ENCODE measurements at regions not wholly inside any gene's neighbourhood (a gene's known extent, or its start where the extent isn't known, plus 50 kb on each side); places are given as distances from the start of the nearest gene placed in this dataset.

DNA sequence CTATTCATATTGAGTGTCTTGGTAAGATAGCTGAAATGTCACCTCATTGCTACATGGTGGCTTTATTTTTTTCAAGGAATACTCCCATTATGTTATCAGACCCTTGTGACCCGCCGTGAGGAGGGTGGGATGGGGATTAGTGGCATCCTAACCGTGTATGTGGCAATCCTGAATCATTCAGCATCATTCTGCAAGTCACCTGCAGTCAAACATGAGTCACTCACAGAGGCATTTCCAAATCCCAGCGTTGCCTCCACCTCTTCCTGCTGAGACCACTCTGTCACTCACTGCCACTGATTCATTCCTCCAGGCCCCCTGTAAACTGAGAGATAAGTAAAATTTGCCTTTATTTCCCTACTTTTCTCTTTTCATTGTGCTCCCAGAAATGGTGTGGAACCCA, 307.4 kb upstream of the KLHL29 start:
- no peak overlapping the region for H2AFZ ChIP-seq (replicated peaks; ENCODE audit: low read length, poor library complexity)
- intact Hi-C loops (cut with micrococcal nuclease) (no loop called here), in situ Hi-C loops (cut with MboI; ENCODE audit: low sequenced_read_pairs) (no loop called here), dilution Hi-C loops (cut with HindIII; ENCODE audit: low sequenced_read_pairs, unreplicated experiment) (no loop called here)
- ATAC-seq (ENCODE audit: low read depth): no peak
- no peak overlapping the region for H4K91ac ChIP-seq (ENCODE audit: insufficient read depth, low read depth, low read length)
- no peaks in the 10 kb centered on the region for H3K36me3 ChIP-seq (ENCODE audit: control insufficient read depth, insufficient read depth, low read length)
- H2BK15ac ChIP-seq (ENCODE audit: low read depth, low read length): no peak overlapping the region
- no peak overlapping the region for H2BK20ac ChIP-seq (ENCODE audit: low read depth, low read length)
- no peak overlapping the region for H4K5ac ChIP-seq (ENCODE audit: low read depth, low read length)
- 0 out of 2 replicates have a peak, but pooled peaks cover 8% of the 10 kb centered on the region for H3K9me3 ChIP-seq (ENCODE audit: control insufficient read depth, insufficient read depth, low read length)
- no peak overlapping the region for H3K23ac ChIP-seq (ENCODE audit: low read depth, low read length)
- no peak overlapping the region for H3K4ac ChIP-seq (ENCODE audit: low read depth, low read length)
- H4K20me1 ChIP-seq (ENCODE audit: insufficient read depth, low read length): no peaks in the 10 kb centered on the region
- H3K4me3 ChIP-seq (ENCODE audit: insufficient read depth, low read depth, low read length): no peak overlapping the region
- no peak for DNase-seq
- no peak overlapping the region for H3K14ac ChIP-seq (replicated peaks; ENCODE audit: low read depth, low read length)
- no peak overlapping the region for H3K9ac ChIP-seq (ENCODE audit: low read depth, low read length)
- TF ChIP-seq FOS (IDR thresholded peaks at IDR 0.05; ENCODE audit: low read depth, low read length) (no peak), SMC3 (IDR thresholded peaks at IDR 0.05; ENCODE audit: low read depth, low read length) (no peak), MAFK (IDR thresholded peaks at IDR 0.05; ENCODE audit: low read depth, low read length) (no peak), BHLHE40 (IDR thresholded peaks at IDR 0.05; ENCODE audit: low read depth, low read length) (no peak)
- TF ChIP-seq, protein P1, sequence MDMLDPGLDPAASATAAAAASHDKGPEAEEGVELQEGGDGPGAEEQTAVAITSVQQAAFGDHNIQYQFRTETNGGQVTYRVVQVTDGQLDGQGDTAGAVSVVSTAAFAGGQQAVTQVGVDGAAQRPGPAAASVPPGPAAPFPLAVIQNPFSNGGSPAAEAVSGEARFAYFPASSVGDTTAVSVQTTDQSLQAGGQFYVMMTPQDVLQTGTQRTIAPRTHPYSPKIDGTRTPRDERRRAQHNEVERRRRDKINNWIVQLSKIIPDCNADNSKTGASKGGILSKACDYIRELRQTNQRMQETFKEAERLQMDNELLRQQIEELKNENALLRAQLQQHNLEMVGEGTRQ (IDR thresholded peaks at IDR 0.05; ENCODE audit: low read depth, low read length): no peak
- no peak overlapping the region for H2BK5ac ChIP-seq (ENCODE audit: low read depth, low read length, poor library complexity, severe bottlenecking)
- no CpG with 5 or more reads among the region's 4 CpGs for WGBS, 2 experiments (ENCODE audit: extremely low coverage in 2 of 2, insufficient read length in 1 of 2)
- no peak overlapping the region for H2AK9ac ChIP-seq (replicated peaks; ENCODE audit: low read depth, low read length, poor library complexity)
- H3K9me1 ChIP-seq (ENCODE audit: insufficient read depth, low read length): no peaks in the 10 kb centered on the region
- BruUV-seq (replicated peaks): no TSS peak
- no peak overlapping the region for H3K4me2 ChIP-seq (ENCODE audit: low read depth, low read length)
- H3K79me1 ChIP-seq (ENCODE audit: low read depth in 1 of 2, low read length in 2 of 2): no peaks in the 10 kb centered on the region
- H2AK5ac ChIP-seq (ENCODE audit: low read depth, low read length): no peak overlapping the region
- POLR2A ChIA-PET (ENCODE audit: unreplicated experiment): no interaction called here
- H3K18ac ChIP-seq (ENCODE audit: low read depth, low read length): no peak overlapping the region
- H2BK120ac ChIP-seq (ENCODE audit: low read depth, low read length): no peak overlapping the region
- no peak overlapping the region for H4K8ac ChIP-seq (ENCODE audit: low read depth in 2 of 2, low read length in 2 of 2)
- no peaks in the 10 kb centered on the region for H3K4me1 ChIP-seq (ENCODE audit: control insufficient read depth, insufficient read depth, low read length)
- no peak overlapping the region for H3K56ac ChIP-seq (ENCODE audit: extremely low read depth, insufficient read depth, low read length)
- CTCF ChIA-PET: no interaction called here
- no peaks in the 10 kb centered on the region for H3K27me3 ChIP-seq (ENCODE audit: control insufficient read depth, insufficient read depth, low read length)
- H3K27ac ChIP-seq (ENCODE audit: insufficient read depth, low read length): no peak overlapping the region

Measured in IMR-90 (cell line).